ENCODE measurements at regions not wholly inside any gene's neighbourhood (a gene's known extent, or its start where the extent isn't known, plus 50 kb on each side); places are given as distances from the start of the nearest gene placed in this dataset.

GRCh38 chr5:67427850-67428298 lies 231.3 kb upstream of the CD180 start:
- DNase-seq = no peak
- H3K4me3 ChIP-seq = no peak overlapping the region
- H3K4me1 ChIP-seq (ENCODE audit: insufficient read depth) = no peaks in the 10 kb centered on the region
- intact Hi-C loops (cut with DNase I) = no loop called here
- no peaks in the 10 kb centered on the region for H3K9me3 ChIP-seq
- no peak overlapping the region for H3K27ac ChIP-seq
- H3K27me3 ChIP-seq = no peaks in the 10 kb centered on the region
- no peaks in the 10 kb centered on the region for H3K36me3 ChIP-seq
- 93 to 99% (median 97%) methylated on average over 4 of the region's 4 CpGs for WGBS, 3 donors
- no peak for TF ChIP-seq EP300 (IDR thresholded peaks at IDR 0.05)
- TF ChIP-seq, protein P1, sequence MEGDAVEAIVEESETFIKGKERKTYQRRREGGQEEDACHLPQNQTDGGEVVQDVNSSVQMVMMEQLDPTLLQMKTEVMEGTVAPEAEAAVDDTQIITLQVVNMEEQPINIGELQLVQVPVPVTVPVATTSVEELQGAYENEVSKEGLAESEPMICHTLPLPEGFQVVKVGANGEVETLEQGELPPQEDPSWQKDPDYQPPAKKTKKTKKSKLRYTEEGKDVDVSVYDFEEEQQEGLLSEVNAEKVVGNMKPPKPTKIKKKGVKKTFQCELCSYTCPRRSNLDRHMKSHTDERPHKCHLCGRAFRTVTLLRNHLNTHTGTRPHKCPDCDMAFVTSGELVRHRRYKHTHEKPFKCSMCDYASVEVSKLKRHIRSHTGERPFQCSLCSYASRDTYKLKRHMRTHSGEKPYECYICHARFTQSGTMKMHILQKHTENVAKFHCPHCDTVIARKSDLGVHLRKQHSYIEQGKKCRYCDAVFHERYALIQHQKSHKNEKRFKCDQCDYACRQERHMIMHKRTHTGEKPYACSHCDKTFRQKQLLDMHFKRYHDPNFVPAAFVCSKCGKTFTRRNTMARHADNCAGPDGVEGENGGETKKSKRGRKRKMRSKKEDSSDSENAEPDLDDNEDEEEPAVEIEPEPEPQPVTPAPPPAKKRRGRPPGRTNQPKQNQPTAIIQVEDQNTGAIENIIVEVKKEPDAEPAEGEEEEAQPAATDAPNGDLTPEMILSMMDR (IDR thresholded peaks at IDR 0.05) = no peak
- TF ChIP-seq POLR2A (IDR thresholded peaks at IDR 0.05) = no peak

GRCh38 chr5:67426961-67427849 lies 230.6 kb upstream of the CD180 start:
- DNase-seq = no peak
- intact Hi-C loops (cut with DNase I) = no loop called here
- no peaks in the 10 kb centered on the region for H3K4me1 ChIP-seq (ENCODE audit: insufficient read depth)
- no peak for TF ChIP-seq EP300 (IDR thresholded peaks at IDR 0.05)
- no peaks in the 10 kb centered on the region for H3K36me3 ChIP-seq
- no peak overlapping the region for H3K4me3 ChIP-seq
- no peaks in the 10 kb centered on the region for H3K9me3 ChIP-seq
- H3K27me3 ChIP-seq = no peaks in the 10 kb centered on the region
- 86 to 94% (median 86%) methylated on average over 2 of the region's 2 CpGs for WGBS, 3 donors
- no peak overlapping the region for H3K27ac ChIP-seq

DNA sequence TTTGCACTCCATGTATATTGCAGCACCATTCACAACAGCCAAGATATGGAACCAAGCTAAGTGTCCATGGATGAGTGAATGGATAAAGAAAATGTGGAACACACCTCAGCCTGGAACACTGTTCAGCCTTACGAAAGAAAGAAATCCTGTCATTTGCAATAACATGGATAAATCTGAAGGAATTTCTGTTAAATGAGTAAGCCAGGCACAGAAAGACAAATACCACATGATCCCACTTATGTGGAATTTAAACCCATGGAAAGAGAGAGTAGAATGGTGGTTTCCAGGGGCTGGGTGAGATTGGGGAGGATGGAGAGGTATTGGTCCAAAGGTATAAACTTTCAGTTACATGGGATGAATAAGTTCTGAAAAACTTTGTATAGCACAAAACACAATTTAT lies 228.9 kb upstream of the CD180 start:
- TF ChIP-seq, protein P1 (IDR thresholded peaks at IDR 0.05) = no peak
- TF ChIP-seq POLR2A (IDR thresholded peaks at IDR 0.05) (no peak), EP300 (IDR thresholded peaks at IDR 0.05) (no peak)
- Histone ChIP-seq H3K27me3 (no peaks in the 10 kb centered on the region), H3K27ac (no peak overlapping the region), H3K4me1 (ENCODE audit: insufficient read depth) (no peaks in the 10 kb centered on the region), H3K36me3 (no peaks in the 10 kb centered on the region), H3K4me3 (no peak overlapping the region), H3K9me3 (no peaks in the 10 kb centered on the region)
- intact Hi-C loops (cut with DNase I) = no loop called here
- no peak for DNase-seq
- 91 to 94% (median 92%) methylated on average over 1 of the region's 1 CpG for WGBS, 3 donors

- Histone ChIP-seq H3K27ac (no peak overlapping the region), H3K27me3 (no peaks in the 10 kb centered on the region), H3K4me1 (ENCODE audit: insufficient read depth) (no peaks in the 10 kb centered on the region), H3K36me3 (no peaks in the 10 kb centered on the region), H3K4me3 (no peak overlapping the region), H3K9me3 (no peaks in the 10 kb centered on the region)
- 76 to 83% (median 79%) methylated on average over 2 of the region's 2 CpGs for WGBS, 3 donors
- TF ChIP-seq POLR2A (IDR thresholded peaks at IDR 0.05) = no peak
- TF ChIP-seq EP300 (IDR thresholded peaks at IDR 0.05) = no peak
- TF ChIP-seq, protein P1 (IDR thresholded peaks at IDR 0.05) = no peak
- DNase-seq = no peak
- intact Hi-C loops (cut with DNase I) = no loop called here
Observed at GRCh38 chr5:67417839-67418238, 221.2 kb upstream of the CD180 start.

- 92 to 95% (median 93%) methylated on average over 2 of the region's 2 CpGs for WGBS, 3 donors
- intact Hi-C loops (cut with DNase I) = no loop called here
- Histone ChIP-seq H3K27ac (no peak overlapping the region), H3K36me3 (no peaks in the 10 kb centered on the region), H3K4me3 (no peak overlapping the region), H3K27me3 (no peaks in the 10 kb centered on the region), H3K9me3 (no peaks in the 10 kb centered on the region), H3K4me1 (ENCODE audit: insufficient read depth) (no peaks in the 10 kb centered on the region)
- no peak for DNase-seq
- no peak for TF ChIP-seq POLR2A (IDR thresholded peaks at IDR 0.05)
- no peak for TF ChIP-seq EP300 (IDR thresholded peaks at IDR 0.05)
- TF ChIP-seq, protein P1 (IDR thresholded peaks at IDR 0.05) = no peak
Observed at GRCh38 chr5:67416986-67417385, 220.4 kb upstream of the CD180 start.
